GM23338 (cell line): ENCODE measurements at regions not wholly inside any gene's neighbourhood (a gene's known extent, or its start where the extent isn't known, plus 50 kb on each side); places are given as distances from the start of the nearest gene placed in this dataset.

ENCODE experiments used
- CREB1 ChIP-seq: fragments of 250-450 bp; sonication (Bioruptor Pico); IDR thresholded peaks from 2 replicates; pipeline ENCODE4 v1.5.0; 2020; ENCODE audit warnings: low read depth, mild to moderate bottlenecking, moderate library complexity
- EZH2 ChIP-seq: fragments of 200-600 bp; sonication (generic); IDR thresholded peaks from one replicate; pipeline ENCODE4 v1.8.0; 2017; ENCODE audit warnings: antibody characterized with exemption, mild to moderate bottlenecking, low read depth; ENCODE audit not compliant: unreplicated experiment
- EZH2phosphoT487 ChIP-seq: fragments of 200-600 bp; sonication (generic); IDR thresholded peaks from one replicate; pipeline ENCODE4 v1.8.1; 2018; ENCODE audit warnings: antibody characterized with exemption; ENCODE audit not compliant: unreplicated experiment
- JUNB ChIP-seq: IDR thresholded peaks from one replicate; pipeline ENCODE4 v1.6.1; 2016; ENCODE audit warnings: antibody characterized with exemption; ENCODE audit not compliant: unreplicated experiment
- POLR2AphosphoS5 ChIP-seq: IDR thresholded peaks from 2 replicates; pipeline ENCODE4 v1.6.1; 2016; ENCODE audit warnings: antibody characterized with exemption, low read depth
- STAT1 ChIP-seq: IDR thresholded peaks from one replicate; pipeline ENCODE4 v1.6.1; 2016; ENCODE audit warnings: antibody characterized with exemption; ENCODE audit not compliant: unreplicated experiment
- ZNF114 ChIP-seq: fragments of 250-450 bp; sonication (Bioruptor Pico); IDR thresholded peaks from 2 replicates; pipeline ENCODE4 v1.5.0; 2020; ENCODE audit warnings: mild to moderate bottlenecking, moderate library complexity
- ZNF331 ChIP-seq: fragments of 250-450 bp; sonication (Bioruptor Pico); IDR thresholded peaks from 2 replicates; pipeline ENCODE4 v1.5.0; 2020; ENCODE audit warnings: low read depth, mild to moderate bottlenecking, moderate library complexity
- TF ChIP-seq, protein P1 (sequence below), 2 experiments: fragments of 200-600 bp in 1 of 2; sonication (generic) in 1 of 2; conservative IDR thresholded peaks; 2 replicates each; pipeline versions ENCODE4 v1.5.1 to v1.6.1; 2016 to 2017; ENCODE audit warnings: antibody characterized with exemption in 2 of 2, low read depth in 2 of 2, mild to moderate bottlenecking in 2 of 2, moderate library complexity in 1 of 2
- TF ChIP-seq, protein P2 (sequence below): IDR thresholded peaks from one replicate; pipeline ENCODE4 v1.6.1; 2018; ENCODE audit warnings: antibody characterized with exemption; ENCODE audit not compliant: unreplicated experiment
- TF ChIP-seq, protein P3 (sequence below): IDR thresholded peaks from 2 replicates; pipeline ENCODE4 v1.6.1; 2016; ENCODE audit warnings: antibody characterized with exemption
- TF ChIP-seq, protein P4 (sequence below): fragments of 250-450 bp; sonication (Bioruptor Pico); IDR thresholded peaks from 2 replicates; pipeline ENCODE4 v1.5.0; 2020; ENCODE audit warnings: mild to moderate bottlenecking, moderate library complexity

DNA sequence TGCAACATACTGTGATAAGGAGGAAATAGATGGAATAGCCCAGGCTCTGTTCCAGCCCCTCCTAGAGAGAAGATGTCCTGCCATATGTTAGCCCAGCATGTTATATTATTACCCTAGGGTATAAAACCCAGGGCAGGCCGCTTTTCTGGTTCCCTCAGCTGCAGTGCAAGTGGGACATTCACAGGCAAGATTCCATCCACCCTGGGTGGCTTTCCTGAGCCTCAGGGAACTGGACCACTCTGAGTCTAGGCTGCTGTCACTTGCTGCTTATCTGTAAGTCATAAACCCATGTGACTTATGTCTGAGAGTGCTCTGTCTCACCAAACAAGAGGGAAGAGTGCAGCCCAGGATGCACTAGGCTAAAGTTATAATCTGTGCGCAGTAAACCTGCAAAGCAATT lies 413.2 kb downstream of the MZT1 start:
- TF ChIP-seq EZH2phosphoT487 (no peak), POLR2AphosphoS5 (no peak), CREB1 (CRISPR knock-in tag) (no peak), EZH2 (no peak), ZNF114 (CRISPR knock-in tag) (no peak), JUNB (no peak), STAT1 (no peak), ZNF331 (CRISPR knock-in tag) (no peak)
- TF ChIP-seq, protein P1, sequence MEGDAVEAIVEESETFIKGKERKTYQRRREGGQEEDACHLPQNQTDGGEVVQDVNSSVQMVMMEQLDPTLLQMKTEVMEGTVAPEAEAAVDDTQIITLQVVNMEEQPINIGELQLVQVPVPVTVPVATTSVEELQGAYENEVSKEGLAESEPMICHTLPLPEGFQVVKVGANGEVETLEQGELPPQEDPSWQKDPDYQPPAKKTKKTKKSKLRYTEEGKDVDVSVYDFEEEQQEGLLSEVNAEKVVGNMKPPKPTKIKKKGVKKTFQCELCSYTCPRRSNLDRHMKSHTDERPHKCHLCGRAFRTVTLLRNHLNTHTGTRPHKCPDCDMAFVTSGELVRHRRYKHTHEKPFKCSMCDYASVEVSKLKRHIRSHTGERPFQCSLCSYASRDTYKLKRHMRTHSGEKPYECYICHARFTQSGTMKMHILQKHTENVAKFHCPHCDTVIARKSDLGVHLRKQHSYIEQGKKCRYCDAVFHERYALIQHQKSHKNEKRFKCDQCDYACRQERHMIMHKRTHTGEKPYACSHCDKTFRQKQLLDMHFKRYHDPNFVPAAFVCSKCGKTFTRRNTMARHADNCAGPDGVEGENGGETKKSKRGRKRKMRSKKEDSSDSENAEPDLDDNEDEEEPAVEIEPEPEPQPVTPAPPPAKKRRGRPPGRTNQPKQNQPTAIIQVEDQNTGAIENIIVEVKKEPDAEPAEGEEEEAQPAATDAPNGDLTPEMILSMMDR (conservative IDR thresholded peaks at IDR 0.05; ENCODE audit: low read depth in 2 of 2) = no peak
- TF ChIP-seq, protein P2, sequence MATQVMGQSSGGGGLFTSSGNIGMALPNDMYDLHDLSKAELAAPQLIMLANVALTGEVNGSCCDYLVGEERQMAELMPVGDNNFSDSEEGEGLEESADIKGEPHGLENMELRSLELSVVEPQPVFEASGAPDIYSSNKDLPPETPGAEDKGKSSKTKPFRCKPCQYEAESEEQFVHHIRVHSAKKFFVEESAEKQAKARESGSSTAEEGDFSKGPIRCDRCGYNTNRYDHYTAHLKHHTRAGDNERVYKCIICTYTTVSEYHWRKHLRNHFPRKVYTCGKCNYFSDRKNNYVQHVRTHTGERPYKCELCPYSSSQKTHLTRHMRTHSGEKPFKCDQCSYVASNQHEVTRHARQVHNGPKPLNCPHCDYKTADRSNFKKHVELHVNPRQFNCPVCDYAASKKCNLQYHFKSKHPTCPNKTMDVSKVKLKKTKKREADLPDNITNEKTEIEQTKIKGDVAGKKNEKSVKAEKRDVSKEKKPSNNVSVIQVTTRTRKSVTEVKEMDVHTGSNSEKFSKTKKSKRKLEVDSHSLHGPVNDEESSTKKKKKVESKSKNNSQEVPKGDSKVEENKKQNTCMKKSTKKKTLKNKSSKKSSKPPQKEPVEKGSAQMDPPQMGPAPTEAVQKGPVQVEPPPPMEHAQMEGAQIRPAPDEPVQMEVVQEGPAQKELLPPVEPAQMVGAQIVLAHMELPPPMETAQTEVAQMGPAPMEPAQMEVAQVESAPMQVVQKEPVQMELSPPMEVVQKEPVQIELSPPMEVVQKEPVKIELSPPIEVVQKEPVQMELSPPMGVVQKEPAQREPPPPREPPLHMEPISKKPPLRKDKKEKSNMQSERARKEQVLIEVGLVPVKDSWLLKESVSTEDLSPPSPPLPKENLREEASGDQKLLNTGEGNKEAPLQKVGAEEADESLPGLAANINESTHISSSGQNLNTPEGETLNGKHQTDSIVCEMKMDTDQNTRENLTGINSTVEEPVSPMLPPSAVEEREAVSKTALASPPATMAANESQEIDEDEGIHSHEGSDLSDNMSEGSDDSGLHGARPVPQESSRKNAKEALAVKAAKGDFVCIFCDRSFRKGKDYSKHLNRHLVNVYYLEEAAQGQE = no peak
- TF ChIP-seq, protein P3, sequence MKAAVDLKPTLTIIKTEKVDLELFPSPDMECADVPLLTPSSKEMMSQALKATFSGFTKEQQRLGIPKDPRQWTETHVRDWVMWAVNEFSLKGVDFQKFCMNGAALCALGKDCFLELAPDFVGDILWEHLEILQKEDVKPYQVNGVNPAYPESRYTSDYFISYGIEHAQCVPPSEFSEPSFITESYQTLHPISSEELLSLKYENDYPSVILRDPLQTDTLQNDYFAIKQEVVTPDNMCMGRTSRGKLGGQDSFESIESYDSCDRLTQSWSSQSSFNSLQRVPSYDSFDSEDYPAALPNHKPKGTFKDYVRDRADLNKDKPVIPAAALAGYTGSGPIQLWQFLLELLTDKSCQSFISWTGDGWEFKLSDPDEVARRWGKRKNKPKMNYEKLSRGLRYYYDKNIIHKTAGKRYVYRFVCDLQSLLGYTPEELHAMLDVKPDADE = no peak
- TF ChIP-seq, protein P4, sequence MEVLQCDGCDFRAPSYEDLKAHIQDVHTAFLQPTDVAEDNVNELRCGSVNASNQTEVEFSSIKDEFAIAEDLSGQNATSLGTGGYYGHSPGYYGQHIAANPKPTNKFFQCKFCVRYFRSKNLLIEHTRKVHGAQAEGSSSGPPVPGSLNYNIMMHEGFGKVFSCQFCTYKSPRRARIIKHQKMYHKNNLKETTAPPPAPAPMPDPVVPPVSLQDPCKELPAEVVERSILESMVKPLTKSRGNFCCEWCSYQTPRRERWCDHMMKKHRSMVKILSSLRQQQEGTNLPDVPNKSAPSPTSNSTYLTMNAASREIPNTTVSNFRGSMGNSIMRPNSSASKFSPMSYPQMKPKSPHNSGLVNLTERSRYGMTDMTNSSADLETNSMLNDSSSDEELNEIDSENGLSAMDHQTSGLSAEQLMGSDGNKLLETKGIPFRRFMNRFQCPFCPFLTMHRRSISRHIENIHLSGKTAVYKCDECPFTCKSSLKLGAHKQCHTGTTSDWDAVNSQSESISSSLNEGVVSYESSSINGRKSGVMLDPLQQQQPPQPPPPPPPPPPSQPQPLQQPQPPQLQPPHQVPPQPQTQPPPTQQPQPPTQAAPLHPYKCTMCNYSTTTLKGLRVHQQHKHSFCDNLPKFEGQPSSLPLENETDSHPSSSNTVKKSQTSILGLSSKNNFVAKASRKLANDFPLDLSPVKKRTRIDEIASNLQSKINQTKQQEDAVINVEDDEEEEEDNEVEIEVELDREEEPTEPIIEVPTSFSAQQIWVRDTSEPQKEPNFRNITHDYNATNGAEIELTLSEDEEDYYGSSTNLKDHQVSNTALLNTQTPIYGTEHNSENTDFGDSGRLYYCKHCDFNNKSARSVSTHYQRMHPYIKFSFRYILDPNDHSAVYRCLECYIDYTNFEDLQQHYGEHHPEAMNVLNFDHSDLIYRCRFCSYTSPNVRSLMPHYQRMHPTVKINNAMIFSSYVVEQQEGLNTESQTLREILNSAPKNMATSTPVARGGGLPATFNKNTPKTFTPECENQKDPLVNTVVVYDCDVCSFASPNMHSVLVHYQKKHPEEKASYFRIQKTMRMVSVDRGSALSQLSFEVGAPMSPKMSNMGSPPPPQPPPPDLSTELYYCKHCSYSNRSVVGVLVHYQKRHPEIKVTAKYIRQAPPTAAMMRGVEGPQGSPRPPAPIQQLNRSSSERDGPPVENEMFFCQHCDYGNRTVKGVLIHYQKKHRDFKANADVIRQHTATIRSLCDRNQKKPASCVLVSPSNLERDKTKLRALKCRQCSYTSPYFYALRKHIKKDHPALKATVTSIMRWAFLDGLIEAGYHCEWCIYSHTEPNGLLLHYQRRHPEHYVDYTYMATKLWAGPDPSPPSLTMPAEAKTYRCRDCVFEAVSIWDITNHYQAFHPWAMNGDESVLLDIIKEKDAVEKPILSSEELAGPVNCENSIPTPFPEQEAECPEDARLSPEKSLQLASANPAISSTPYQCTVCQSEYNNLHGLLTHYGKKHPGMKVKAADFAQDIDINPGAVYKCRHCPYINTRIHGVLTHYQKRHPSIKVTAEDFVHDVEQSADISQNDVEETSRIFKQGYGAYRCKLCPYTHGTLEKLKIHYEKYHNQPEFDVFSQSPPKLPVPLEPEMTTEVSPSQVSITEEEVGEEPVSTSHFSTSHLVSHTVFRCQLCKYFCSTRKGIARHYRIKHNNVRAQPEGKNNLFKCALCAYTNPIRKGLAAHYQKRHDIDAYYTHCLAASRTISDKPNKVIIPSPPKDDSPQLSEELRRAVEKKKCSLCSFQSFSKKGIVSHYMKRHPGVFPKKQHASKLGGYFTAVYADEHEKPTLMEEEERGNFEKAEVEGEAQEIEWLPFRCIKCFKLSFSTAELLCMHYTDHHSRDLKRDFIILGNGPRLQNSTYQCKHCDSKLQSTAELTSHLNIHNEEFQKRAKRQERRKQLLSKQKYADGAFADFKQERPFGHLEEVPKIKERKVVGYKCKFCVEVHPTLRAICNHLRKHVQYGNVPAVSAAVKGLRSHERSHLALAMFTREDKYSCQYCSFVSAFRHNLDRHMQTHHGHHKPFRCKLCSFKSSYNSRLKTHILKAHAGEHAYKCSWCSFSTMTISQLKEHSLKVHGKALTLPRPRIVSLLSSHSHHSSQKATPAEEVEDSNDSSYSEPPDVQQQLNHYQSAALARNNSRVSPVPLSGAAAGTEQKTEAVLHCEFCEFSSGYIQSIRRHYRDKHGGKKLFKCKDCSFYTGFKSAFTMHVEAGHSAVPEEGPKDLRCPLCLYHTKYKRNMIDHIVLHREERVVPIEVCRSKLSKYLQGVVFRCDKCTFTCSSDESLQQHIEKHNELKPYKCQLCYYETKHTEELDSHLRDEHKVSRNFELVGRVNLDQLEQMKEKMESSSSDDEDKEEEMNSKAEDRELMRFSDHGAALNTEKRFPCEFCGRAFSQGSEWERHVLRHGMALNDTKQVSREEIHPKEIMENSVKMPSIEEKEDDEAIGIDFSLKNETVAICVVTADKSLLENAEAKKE (CRISPR knock-in tag) = no peak
